ENCODE measurements at regions not wholly inside any gene's neighbourhood (a gene's known extent, or its start where the extent isn't known, plus 50 kb on each side); places are given as distances from the start of the nearest gene placed in this dataset.

DNA sequence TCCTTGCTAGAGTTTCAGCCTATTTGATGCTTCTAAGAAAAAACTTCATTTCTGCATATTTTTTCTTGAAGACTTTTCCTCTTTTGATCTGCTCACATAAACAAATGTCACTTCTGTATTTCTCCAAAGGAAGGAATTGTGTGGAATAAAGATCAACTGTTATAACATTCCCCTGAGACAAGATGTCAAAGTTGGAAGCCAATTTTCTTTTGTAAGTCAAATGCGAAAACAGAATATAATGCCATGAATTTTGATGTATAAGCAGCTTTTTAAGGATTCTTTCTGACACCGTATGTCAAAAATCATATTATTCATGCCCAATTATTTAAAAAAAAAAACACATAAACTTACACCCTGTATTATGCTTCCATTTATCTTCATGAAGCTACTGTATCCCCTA is 70.3 kb upstream of the NHSL1 start:
- no peaks in the 10 kb centered on the region for H3K9me3 ChIP-seq (ENCODE audit: low read depth, low read length, poor library complexity, severe bottlenecking)
- intact Hi-C loops (cut with micrococcal nuclease; ENCODE audit: unreplicated experiment): no loop called here
- peaks cover 14% of the 10 kb centered on the region for H3K4me1 ChIP-seq (ENCODE audit: insufficient read depth, low read length, poor library complexity, severe bottlenecking)
- H3K27me3 ChIP-seq (replicated peaks; ENCODE audit: insufficient read depth, low read depth, low read length, poor library complexity): no peaks in the 10 kb centered on the region
- no peak for TF ChIP-seq EZH2 (IDR thresholded peaks at IDR 0.05; ENCODE audit: borderline replicate concordance, low read depth, low read length, poor library complexity, severe bottlenecking)
- H3K27ac ChIP-seq (ENCODE audit: low read depth, low read length, poor library complexity, severe bottlenecking): no peak overlapping the region
- H3K4me3 ChIP-seq (ENCODE audit: low read depth, low read length, poor library complexity, severe bottlenecking): no peak overlapping the region
- ChIA-PET CTCF (no interaction called here), POLR2A (ENCODE audit: low non-redundant PET) (no interaction called here)
- H3K36me3 ChIP-seq (ENCODE audit: insufficient read depth, low read length, poor library complexity, severe bottlenecking): no peaks in the 10 kb centered on the region
- DNase-seq (ENCODE audit: low spot score): no peak
- no TSS peak for BruUV-seq (replicated peaks)

DNA sequence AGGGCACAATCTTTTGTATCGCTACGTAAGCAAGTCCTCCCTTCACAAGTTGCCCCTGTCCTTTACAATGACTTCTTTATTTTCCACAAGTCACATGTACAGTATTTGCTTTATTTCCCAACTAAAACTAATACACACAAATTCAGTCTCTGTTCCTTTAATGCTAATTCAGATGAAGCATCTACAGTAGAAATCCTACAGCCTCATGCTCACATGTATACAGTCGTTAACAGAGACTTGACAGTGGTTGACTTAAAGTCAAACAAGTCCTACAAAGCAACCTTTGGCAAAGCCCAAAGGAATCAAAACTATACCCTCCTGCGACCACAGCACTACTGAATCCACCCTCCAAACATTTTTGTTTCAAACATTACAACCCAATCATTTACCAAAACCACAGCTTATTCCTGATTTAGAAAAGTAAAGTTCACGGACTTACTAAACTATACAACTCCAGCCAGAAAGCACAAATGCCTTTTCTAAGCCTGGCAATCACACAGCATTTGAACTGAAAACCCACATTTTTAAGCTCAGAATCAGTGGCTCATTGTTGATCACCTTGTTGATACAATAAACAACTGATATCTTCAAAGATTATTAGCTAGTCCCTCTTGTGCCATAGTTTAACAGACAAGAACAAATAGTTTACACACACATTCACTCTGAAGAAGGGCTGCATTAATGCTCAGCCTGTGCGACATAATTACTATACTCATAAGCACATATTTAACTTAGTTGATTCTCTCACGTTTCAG is 70.9 kb upstream of the NHSL1 start:
- BruUV-seq (replicated peaks): no TSS peak
- Histone ChIP-seq H3K27ac (ENCODE audit: low read depth, low read length, poor library complexity, severe bottlenecking) (no peak overlapping the region), H3K36me3 (ENCODE audit: insufficient read depth, low read length, poor library complexity, severe bottlenecking) (no peaks in the 10 kb centered on the region), H3K4me3 (ENCODE audit: low read depth, low read length, poor library complexity, severe bottlenecking) (no peak overlapping the region), H3K4me1 (ENCODE audit: insufficient read depth, low read length, poor library complexity, severe bottlenecking) (peaks cover 14% of the 10 kb centered on the region), H3K27me3 (replicated peaks; ENCODE audit: insufficient read depth, low read depth, low read length, poor library complexity) (no peaks in the 10 kb centered on the region), H3K9me3 (ENCODE audit: low read depth, low read length, poor library complexity, severe bottlenecking) (no peaks in the 10 kb centered on the region)
- intact Hi-C loops (cut with micrococcal nuclease; ENCODE audit: unreplicated experiment): no loop called here
- TF ChIP-seq, protein P1, sequence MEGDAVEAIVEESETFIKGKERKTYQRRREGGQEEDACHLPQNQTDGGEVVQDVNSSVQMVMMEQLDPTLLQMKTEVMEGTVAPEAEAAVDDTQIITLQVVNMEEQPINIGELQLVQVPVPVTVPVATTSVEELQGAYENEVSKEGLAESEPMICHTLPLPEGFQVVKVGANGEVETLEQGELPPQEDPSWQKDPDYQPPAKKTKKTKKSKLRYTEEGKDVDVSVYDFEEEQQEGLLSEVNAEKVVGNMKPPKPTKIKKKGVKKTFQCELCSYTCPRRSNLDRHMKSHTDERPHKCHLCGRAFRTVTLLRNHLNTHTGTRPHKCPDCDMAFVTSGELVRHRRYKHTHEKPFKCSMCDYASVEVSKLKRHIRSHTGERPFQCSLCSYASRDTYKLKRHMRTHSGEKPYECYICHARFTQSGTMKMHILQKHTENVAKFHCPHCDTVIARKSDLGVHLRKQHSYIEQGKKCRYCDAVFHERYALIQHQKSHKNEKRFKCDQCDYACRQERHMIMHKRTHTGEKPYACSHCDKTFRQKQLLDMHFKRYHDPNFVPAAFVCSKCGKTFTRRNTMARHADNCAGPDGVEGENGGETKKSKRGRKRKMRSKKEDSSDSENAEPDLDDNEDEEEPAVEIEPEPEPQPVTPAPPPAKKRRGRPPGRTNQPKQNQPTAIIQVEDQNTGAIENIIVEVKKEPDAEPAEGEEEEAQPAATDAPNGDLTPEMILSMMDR (conservative IDR thresholded peaks at IDR 0.05; ENCODE audit: low read depth, low read length): no peak
- TF ChIP-seq EZH2 (IDR thresholded peaks at IDR 0.05; ENCODE audit: borderline replicate concordance, low read depth, low read length, poor library complexity, severe bottlenecking): no peak
- ChIA-PET CTCF (no interaction called here), POLR2A (ENCODE audit: low non-redundant PET) (no interaction called here)
- DNase-seq (ENCODE audit: low spot score): no peak

DNA sequence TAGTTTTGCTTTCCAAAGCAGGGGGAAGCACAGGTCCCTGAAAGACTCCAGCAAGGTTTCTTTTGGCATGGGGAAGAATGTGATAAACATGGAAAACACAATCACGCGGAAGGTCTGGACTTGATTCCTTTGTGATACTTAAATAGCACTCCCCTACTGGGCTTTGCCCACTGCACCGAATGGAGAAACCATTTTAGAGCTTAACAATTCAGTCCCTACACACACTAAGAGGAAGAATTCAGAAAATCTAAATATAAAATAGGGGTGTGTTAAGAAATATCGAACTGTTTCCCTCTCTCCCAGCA is 71.4 kb upstream of the NHSL1 start:
- POLR2A ChIA-PET (ENCODE audit: low non-redundant PET): no interaction called here
- Histone ChIP-seq H3K9me3 (ENCODE audit: low read depth, low read length, poor library complexity, severe bottlenecking) (no peaks in the 10 kb centered on the region), H3K27me3 (replicated peaks; ENCODE audit: insufficient read depth, low read depth, low read length, poor library complexity) (no peaks in the 10 kb centered on the region), H3K27ac (ENCODE audit: low read depth, low read length, poor library complexity, severe bottlenecking) (no peak overlapping the region), H3K4me3 (ENCODE audit: low read depth, low read length, poor library complexity, severe bottlenecking) (no peak overlapping the region), H3K4me1 (ENCODE audit: insufficient read depth, low read length, poor library complexity, severe bottlenecking) (peaks cover 14% of the 10 kb centered on the region), H3K36me3 (ENCODE audit: insufficient read depth, low read length, poor library complexity, severe bottlenecking) (no peaks in the 10 kb centered on the region)
- intact Hi-C loops (cut with micrococcal nuclease; ENCODE audit: unreplicated experiment): no loop called here
- CTCF ChIA-PET: no interaction called here
- DNase-seq (ENCODE audit: low spot score): no peak
- TF ChIP-seq, protein P1 (conservative IDR thresholded peaks at IDR 0.05; ENCODE audit: low read depth, low read length): no peak
- TF ChIP-seq EZH2 (IDR thresholded peaks at IDR 0.05; ENCODE audit: borderline replicate concordance, low read depth, low read length, poor library complexity, severe bottlenecking): no peak
- no TSS peak for BruUV-seq (replicated peaks)

DNA sequence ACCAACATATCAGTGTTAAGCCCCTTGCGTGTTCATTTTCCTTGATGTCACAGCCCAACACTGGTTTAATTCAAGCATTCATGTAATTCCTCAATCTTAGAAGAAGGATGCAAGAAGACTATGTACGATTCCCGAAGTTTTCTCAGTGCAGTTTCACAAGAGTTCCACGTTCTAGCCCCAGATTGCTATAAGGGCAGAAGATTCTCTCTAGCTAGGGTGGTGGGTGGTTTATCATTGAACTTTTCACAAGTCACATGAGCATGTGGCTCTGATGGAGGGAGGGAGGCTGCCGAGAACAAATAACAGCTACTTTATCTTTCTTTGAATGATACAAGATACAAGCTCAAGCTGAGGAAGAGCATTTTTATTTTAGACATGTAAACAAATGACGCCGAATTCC is 71.9 kb upstream of the NHSL1 start:
- H3K9me3 ChIP-seq (ENCODE audit: low read depth, low read length, poor library complexity, severe bottlenecking): no peaks in the 10 kb centered on the region
- ChIA-PET CTCF (no interaction called here), POLR2A (ENCODE audit: low non-redundant PET) (no interaction called here)
- intact Hi-C loops (cut with micrococcal nuclease; ENCODE audit: unreplicated experiment): no loop called here
- no peaks in the 10 kb centered on the region for H3K27me3 ChIP-seq (replicated peaks; ENCODE audit: insufficient read depth, low read depth, low read length, poor library complexity)
- H3K36me3 ChIP-seq (ENCODE audit: insufficient read depth, low read length, poor library complexity, severe bottlenecking): no peaks in the 10 kb centered on the region
- H3K4me3 ChIP-seq (ENCODE audit: low read depth, low read length, poor library complexity, severe bottlenecking): no peak overlapping the region
- H3K4me1 ChIP-seq (ENCODE audit: insufficient read depth, low read length, poor library complexity, severe bottlenecking): peaks cover 17% of the 10 kb centered on the region
- DNase-seq (ENCODE audit: low spot score): no peak
- TF ChIP-seq, protein P1 (conservative IDR thresholded peaks at IDR 0.05; ENCODE audit: low read depth, low read length): no peak
- BruUV-seq (replicated peaks): no TSS peak
- no peak overlapping the region for H3K27ac ChIP-seq (ENCODE audit: low read depth, low read length, poor library complexity, severe bottlenecking)

Measured in A673 (cell line).